GM10248 (cell line): ENCODE measurements at regions not wholly inside any gene's neighbourhood (a gene's known extent, or its start where the extent isn't known, plus 50 kb on each side); places are given as distances from the start of the nearest gene placed in this dataset.

Source experiments
- CTCF ChIA-PET: fragments of 300-600 bp; sonication (Branson Sonifier 250); formaldehyde crosslinking; extraction: SDS; loops from one replicate; lab custom pipeline; 2021; ENCODE audit warnings: antibody characterized with exemption; lab: Yijun Ruan, JAX
- POLR2A ChIA-PET: fragments of 350-650 bp; sonication (Branson Sonifier 250); formaldehyde crosslinking; extraction: SDS; loops from one replicate; lab custom pipeline; 2020; ENCODE audit warnings: antibody characterized with exemption; lab: Yijun Ruan, JAX
- DNase-seq: peaks from one replicate; pipeline ENCODE4 v3.0.0; 2012; ENCODE audit errors: extremely low spot score
- CTCF ChIP-seq: IDR thresholded peaks from 2 replicates; pipeline ENCODE4 v1.5.1; 2012; ENCODE audit warnings: mild to moderate bottlenecking, low read depth; ENCODE audit errors: extremely low read depth, missing control alignments, control extremely low read depth

DNA sequence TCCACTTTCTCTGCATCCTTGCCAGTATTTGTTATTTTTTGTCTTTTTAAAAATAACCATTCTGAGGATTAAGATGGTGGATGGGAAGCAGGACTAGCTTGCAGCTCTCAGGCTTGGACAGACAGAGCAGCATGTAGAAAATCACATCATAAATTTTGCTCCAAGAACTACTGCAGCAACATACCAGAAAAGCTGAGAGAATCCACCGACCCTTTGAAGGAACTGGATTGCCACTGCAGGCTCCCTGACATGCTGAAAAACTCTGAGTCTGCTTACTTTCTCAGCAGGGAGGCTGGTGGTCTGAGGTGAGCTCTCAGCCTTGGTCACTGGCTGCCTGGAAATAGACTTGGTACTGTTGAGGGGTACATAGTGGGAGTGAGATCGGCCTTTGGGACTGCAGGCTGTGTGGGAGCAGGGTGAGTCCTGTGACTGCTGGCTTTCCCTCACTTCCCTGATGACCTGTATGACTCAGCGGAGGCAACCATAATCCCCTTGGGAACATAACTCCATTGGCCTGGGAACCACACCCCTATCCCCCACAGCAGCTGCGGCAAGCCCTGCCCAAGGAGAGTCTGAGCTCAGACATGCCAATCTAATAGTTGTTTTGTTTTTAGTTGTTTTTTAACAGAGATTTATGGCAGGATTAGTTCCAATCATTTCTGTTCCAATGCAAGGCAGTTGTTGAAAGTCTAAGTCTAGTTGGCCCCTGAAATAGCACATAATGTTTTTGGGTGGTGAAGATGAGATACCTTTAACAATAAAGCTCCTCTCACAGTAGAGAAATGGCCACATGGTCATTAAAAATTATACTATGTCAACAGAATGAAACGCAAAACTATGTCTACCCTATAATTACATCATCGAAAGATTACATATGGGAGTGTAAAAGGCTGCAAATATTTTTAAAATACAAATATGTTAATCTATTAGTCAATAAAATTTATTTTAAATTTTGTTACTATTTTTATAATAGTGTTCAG lies 414.2 kb upstream of the CHAC2 start:
- ChIA-PET CTCF (interaction anchor here (1.2 kb wide), 1 partner anchor 10 kb away, joined by 3 read pairs; no protein-coding TSS in a partner anchor), POLR2A (no interaction called here)
- no peak for TF ChIP-seq CTCF
- no peak for DNase-seq

DNA sequence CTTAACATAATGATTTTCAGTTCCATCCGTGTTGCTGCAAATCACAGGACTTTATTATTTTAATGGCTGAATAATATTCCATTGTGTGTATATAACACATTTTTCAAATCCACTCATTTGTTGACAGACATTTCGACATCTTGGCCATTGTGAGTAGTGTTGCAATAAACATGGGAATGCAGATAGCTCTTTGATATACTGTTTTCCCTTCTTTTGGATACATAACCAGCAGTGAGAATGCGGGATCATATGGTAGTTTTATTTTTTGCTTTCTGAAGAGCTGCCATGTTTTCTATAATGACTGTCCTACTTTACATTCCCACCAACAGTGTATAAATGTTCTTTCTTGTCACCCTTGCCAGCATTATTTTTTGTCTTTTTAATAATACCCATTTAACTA lies 420.3 kb upstream of the CHAC2 start:
- ChIA-PET CTCF (interaction anchor here (1.0 kb wide), 1 partner anchor 15 kb away, joined by 3 read pairs; no protein-coding TSS in a partner anchor), POLR2A (no interaction called here)
- no peak for DNase-seq
- no peak for TF ChIP-seq CTCF

DNA sequence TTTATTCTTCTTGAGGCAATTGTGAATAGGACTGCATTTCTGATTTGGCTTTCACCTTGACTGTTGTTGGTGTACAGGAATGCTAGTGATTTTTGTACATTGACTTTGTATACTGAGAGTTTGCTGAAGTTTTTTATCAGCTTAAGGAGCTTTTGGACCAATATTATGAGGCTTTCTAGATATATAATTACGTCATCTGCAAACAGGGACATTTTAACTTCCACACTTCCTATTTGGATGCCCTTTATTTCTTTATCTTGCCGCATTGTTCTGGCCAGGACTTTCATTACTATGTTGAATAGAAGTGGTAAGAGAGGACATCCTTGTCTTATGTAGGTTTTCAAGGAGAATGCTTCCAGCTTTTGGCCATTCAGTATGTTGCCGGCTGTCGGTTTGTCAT lies 425.4 kb upstream of the CHAC2 start:
- DNase-seq, result no peak
- CTCF ChIA-PET, result no interaction called here
- POLR2A ChIA-PET, result no interaction called here
- TF ChIP-seq CTCF, result no peak

- ChIA-PET CTCF (no interaction called here), POLR2A (no interaction called here)
Measured at GRCh38 chr2:53334610-53335009, 433.0 kb upstream of the CHAC2 start.

DNA sequence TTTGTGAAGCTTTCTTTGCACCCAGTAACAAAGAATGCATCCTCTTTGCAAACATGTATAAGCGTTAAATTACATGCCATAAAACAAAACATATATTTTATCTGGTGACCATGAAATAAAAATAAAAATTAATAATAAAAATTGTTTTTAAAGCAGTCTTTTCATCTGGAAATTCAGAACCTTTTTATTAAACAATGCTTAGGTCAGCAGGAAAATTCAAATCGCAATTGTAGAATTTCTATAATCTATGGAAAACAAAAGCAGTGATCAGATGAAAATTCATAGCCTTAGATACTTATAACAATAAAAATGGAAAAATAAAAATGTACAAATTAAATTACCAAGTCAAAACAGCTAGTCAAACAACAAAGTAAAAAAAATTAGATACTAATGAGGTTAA lies 435.9 kb upstream of the CHAC2 start:
- no peak for TF ChIP-seq CTCF
- no peak for DNase-seq
- ChIA-PET POLR2A (no interaction called here), CTCF (interaction anchor here (1.1 to 1.3 kb wide), 2 partner anchors 9 to 15 kb away, joined by 3 read pairs; no protein-coding TSS in a partner anchor)

More at GRCh38 chr2:53334610-53335009, 433.0 kb upstream of the CHAC2 start:
- TF ChIP-seq CTCF, result no peak
- no peak for DNase-seq

DNA sequence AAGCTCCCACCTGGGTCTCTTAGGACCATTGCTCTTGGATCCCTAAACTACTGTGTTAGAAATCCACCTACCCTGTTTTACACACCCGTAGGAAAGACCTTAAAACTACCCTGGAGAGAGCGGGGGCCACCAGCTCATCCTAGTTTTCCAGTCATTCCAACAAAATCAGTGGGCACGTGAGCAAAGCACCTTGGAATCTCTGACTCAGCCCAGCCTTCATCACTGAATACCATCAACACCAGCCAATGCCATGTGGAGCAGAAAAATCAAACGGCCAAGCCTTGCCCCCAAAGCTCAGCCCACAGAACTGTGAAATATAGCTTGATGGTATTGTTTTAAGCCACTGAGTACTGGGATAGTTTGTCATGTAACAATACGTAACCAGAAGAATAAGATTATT lies 449.7 kb upstream of the CHAC2 start:
- POLR2A ChIA-PET, result no interaction called here
- no peak for DNase-seq
- TF ChIP-seq CTCF, result no peak
- CTCF ChIA-PET, result interaction anchor here (1.4 kb wide), 1 partner anchor 11 kb away, joined by 5 read pairs; no protein-coding TSS in a partner anchor
